D341Med (cell line): ENCODE measurements at regions not wholly inside any gene's neighbourhood (a gene's known extent, or its start where the extent isn't known, plus 50 kb on each side); places are given as distances from the start of the nearest gene placed in this dataset.

Experiments
- DNase-seq: peaks from one replicate; pipeline ENCODE4 v3.0.0; 2012; ENCODE audit warnings: low spot score

GRCh38 chr4:117429506-117429905 lies 344.1 kb upstream of the TRAM1L1 start:
- no peak for DNase-seq

GRCh38 chr4:117434424-117434823 lies 349.0 kb upstream of the TRAM1L1 start:
- no peak for DNase-seq

GRCh38 chr4:117447925-117448324 lies 362.5 kb upstream of the TRAM1L1 start:
- no peak for DNase-seq

GRCh38 chr4:117455088-117455487 lies 369.7 kb upstream of the TRAM1L1 start:
- no peak for DNase-seq

- no peak for DNase-seq
Observed at GRCh38 chr4:117466388-117466787, 381.0 kb upstream of the TRAM1L1 start.

GRCh38 chr4:117467404-117467803 lies 382.0 kb upstream of the TRAM1L1 start:
- DNase-seq: no peak

- no peak for DNase-seq
Observed at GRCh38 chr4:117474987-117475386, 389.6 kb upstream of the TRAM1L1 start.

- DNase-seq: no peak
Observed at GRCh38 chr4:117477925-117478324, 392.5 kb upstream of the TRAM1L1 start.

- no peak for DNase-seq
Observed at GRCh38 chr4:117478702-117479101, 393.3 kb upstream of the TRAM1L1 start.

- DNase-seq: no peak
Observed at GRCh38 chr4:117479673-117480072, 394.3 kb upstream of the TRAM1L1 start.

GRCh38 chr4:117481742-117482141 lies 396.4 kb upstream of the TRAM1L1 start:
- no peak for DNase-seq

- DNase-seq: no peak
Observed at GRCh38 chr4:117488692-117489091, 403.3 kb upstream of the TRAM1L1 start.

- DNase-seq: no peak
Observed at GRCh38 chr4:117489107-117489506, 403.7 kb upstream of the TRAM1L1 start.

- peak; percentile 21 for DNase-seq
Observed at GRCh38 chr4:117491516-117491915, 406.1 kb upstream of the TRAM1L1 start.

GRCh38 chr4:117495802-117496201 lies 410.4 kb upstream of the TRAM1L1 start:
- DNase-seq: no peak

- no peak for DNase-seq
Observed at GRCh38 chr4:117512414-117512813, 427.0 kb upstream of the TRAM1L1 start.

GRCh38 chr4:117514391-117515175 lies 429.2 kb upstream of the TRAM1L1 start:
- DNase-seq: no peak

GRCh38 chr4:117515921-117516320 lies 430.5 kb upstream of the TRAM1L1 start:
- DNase-seq: no peak

- DNase-seq: no peak
Observed at GRCh38 chr4:117527601-117528000, 442.2 kb upstream of the TRAM1L1 start.

- no peak for DNase-seq
Observed at GRCh38 chr4:117529401-117529800, 444.0 kb upstream of the TRAM1L1 start.

- no peak for DNase-seq
Observed at GRCh38 chr4:117533501-117533900, 448.1 kb upstream of the TRAM1L1 start.

GRCh38 chr4:117545039-117545438 lies 459.7 kb upstream of the TRAM1L1 start:
- DNase-seq: no peak

- DNase-seq: no peak
Observed at GRCh38 chr4:117549524-117549923, 464.1 kb upstream of the TRAM1L1 start.

GRCh38 chr4:117550085-117550484 lies 464.7 kb upstream of the TRAM1L1 start:
- no peak for DNase-seq
